Globus pallidus (tissue), 1 donor: ENCODE measurements at regions not wholly inside any gene's neighbourhood (a gene's known extent, or its start where the extent isn't known, plus 50 kb on each side); places are given as distances from the start of the nearest gene placed in this dataset.
A peak's percentile ranks its signal among the peaks of the same experiment; 100 is the strongest.
"Not testable (repeated sequence)": the region's sequence is repeated elsewhere in the genome, so short reads cannot be mapped to it uniquely, and the experiment has no call there.

Experiments used
- DNase-seq: peaks from one replicate; pipeline ENCODE4 v3.0.0-alpha.2; 2015; ENCODE audit warnings: low spot score

DNA sequence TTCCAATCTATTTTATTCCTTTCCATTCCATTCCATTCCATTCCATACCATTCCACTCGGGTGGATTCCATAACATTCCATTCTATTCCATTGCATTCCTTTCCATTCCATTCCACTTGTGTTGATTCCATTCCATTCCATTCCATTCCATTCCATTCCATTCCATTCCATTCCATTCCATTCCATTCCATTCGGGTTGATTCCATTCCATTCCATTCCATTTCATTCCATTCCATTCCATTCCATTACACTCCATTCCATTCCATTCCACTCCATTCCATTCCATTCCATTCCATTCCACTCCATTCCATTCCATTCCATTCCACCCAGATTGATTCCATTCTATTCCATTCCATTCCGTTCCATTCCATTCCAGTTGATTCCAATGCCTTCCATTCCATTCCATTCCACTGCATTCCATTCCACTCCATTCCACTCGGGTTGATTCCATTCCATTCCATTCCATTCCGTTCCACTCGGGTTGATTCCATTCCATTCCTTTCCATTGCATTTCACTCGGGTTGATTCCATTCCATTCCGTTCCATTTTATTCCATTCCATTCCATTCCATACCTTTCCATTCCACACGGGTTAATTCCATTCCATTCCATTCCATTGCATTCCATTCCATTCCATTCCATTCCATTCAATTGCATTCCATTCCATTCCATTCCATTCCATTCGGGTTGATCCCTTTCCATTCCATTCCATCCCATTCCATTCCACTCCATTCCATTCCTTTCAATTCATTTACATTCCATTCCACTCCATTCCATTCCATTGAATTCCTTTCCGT, 168.4 kb downstream of the CWH43 start:
- peak; percentile 74 for DNase-seq

GRCh38 chr4:49155270-49155669, 169.2 kb downstream of the CWH43 start:
- not testable (repeated sequence) for DNase-seq

DNA sequence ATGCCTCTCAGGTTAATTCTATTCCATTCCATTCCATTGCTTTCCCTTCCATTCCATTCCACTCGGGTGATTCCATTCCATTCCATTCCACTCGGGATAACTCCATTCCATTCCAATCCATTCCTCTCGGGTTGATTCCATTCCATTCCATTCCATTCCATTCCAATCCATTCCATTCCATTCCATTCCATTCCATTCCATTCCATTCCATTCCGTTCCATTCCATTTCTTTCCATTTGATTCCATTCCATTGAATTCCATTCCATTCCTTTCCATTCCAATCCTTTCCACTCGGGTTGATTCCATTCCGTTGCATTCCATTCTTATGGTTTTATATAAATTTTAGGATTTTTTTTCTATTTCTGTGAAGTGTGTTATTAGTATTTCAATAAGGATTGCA, 170.2 kb downstream of the CWH43 start:
- not testable (repeated sequence) for DNase-seq

GRCh38 chr4:49157630-49158029, 171.6 kb downstream of the CWH43 start:
- DNase-seq = not testable (repeated sequence)

DNA sequence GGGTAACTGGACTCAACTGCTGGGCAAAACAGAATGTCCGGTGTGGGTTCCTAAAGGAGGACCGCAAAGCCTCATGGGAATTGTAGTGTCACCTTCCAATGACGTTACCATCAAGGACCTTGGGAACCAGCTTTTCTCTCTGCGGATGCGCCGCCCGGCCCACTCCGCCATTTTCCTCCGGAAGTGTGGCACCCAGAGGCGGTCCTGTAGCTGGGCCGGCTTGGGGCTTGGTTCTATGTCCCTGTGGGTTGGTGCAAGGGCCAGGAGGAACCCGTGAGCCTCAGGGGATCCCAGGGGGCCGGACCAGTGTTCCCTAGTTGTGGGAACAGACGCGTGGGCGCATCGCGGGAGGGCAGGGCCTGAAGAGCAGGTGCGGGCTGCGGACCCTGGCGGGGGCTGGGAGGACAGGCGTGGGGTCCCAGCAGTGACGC, 175.1 kb downstream of the CWH43 start:
- not testable (repeated sequence) for DNase-seq

DNA sequence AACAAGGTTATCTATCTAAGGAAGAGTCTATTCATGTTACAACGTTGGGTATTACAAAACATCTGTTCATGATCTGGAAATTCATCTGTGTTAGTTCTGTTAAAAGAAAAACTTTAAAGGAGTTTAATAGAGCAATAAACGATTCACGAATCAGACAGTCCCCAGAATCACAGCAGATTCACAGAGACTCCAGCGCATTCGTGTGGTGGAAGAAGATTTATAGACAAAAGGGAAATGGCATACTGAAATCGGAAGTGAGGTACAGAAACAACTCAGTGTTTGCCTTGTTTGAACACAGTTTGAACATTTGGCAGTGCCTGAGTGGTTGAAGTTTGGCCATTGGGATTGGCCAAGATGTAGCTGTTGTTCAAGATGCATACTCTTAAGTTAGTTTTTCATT, 178.8 kb downstream of the CWH43 start:
- not testable (repeated sequence) for DNase-seq

- not testable (repeated sequence) for DNase-seq
These were observed 191.8 kb downstream of the CWH43 start for GRCh38 chr4:49177847-49178246.

GRCh38 chr4:49181088-49181487, 195.0 kb downstream of the CWH43 start:
- DNase-seq = not testable (repeated sequence)

GRCh38 chr4:49211396-49212194, 225.5 kb downstream of the CWH43 start:
- not testable (repeated sequence) for DNase-seq

DNA sequence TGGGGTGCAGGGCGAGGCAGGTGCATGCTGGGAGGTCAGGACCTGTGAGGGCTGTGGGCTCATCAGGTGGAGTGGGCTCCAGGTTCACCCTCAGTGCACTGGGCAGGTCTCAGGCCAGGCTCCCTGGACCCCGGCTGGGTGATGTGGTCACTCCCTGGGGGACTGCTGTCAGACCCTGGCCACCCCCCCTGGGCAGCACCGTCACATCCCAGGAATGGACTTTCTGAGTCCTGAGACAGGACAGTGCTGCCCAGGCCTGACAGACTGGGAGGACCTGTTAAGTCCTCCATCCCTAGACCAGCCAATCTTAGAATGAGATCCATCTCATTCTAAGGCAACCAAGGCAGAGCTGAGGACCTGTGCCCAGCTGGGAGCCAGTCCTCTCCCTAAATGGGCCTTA, 227.2 kb downstream of the CWH43 start:
- not testable (repeated sequence) for DNase-seq

GRCh38 chr4:49213750-49214149, 227.7 kb downstream of the CWH43 start:
- not testable (repeated sequence) for DNase-seq

- DNase-seq = not testable (repeated sequence)
These were observed 228.5 kb downstream of the CWH43 start for GRCh38 chr4:49214453-49215081.

GRCh38 chr4:49215082-49215479, 229.0 kb downstream of the CWH43 start:
- not testable (repeated sequence) for DNase-seq

DNA sequence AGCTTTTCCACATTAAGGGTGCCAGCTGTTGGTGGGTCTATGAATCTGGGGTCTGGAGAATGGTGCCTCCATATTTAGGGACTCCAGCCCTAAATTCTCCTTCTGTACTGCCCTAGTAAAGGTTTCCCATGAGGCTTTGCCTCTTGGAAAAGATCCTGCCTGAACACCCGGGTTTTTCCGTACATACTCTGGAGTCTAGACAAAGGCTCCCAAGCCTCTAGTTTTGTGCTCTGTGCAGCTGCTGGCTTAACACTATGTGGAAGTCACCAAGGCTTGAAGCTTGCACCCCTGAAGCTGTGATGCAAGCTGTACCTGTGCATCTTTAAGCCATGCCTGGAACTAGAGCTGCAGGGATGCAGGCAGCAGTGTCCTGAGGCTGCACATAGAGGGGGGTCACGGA, 230.5 kb downstream of the CWH43 start:
- not testable (repeated sequence) for DNase-seq

DNA sequence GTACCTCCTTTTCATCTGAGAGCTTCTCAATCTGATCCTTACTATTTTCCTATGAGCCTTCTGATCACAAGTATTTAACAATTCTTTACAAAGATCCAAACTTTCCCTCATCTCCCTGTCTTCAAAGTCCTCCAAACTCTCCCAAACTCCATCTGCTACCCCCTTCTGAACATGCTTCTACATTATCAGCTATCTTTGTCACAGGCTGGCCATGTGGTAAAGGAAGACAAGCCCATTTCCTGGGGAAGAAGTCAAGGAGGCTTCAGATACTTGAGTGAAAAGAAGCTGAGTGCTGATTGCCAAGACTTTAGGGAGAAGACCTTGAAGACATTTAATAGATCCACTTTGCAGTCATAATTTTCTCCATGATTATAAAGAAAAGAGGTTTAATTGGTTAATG, 231.4 kb downstream of the CWH43 start:
- DNase-seq = no peak

DNA sequence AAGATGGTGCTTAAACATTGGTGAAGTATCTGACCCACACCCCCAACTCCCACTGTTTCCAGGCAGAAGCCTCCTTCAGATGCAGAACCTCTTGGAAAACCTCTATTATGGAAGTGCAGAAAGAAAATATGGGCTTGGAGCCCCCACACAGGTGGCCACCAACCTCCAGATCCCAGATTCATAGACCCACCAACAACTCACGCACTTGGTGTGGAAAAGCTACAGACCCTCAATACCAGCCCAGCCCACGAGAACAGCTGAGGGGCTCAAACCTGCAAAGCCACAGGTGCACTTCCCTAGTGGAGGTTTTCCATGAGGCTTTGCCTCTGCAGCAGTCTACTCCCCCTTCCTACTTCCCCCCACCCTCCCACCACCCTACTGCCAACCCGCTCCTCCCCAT, 232.0 kb downstream of the CWH43 start:
- not testable (repeated sequence) for DNase-seq

DNA sequence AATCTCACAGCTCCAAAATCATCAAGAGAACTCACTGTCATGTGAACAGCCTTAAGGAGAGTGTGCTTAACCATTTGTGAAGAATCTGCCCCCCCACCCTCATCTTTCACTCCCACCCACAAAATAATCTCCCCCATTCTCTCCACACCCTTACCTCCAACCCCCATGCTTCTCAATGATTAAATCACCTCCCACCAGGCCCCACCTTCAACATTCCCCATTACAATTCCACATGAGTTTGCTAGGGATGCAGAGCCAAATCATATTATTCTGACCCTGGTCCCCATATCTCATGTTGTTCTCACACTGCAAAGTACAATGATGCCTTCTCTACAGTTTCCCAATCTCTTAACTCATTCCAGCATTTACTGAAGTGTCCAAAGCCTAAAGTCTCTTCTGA, 232.9 kb downstream of the CWH43 start:
- not testable (repeated sequence) for DNase-seq

GRCh38 chr4:49219489-49220225, 233.6 kb downstream of the CWH43 start:
- DNase-seq = not testable (repeated sequence)

DNA sequence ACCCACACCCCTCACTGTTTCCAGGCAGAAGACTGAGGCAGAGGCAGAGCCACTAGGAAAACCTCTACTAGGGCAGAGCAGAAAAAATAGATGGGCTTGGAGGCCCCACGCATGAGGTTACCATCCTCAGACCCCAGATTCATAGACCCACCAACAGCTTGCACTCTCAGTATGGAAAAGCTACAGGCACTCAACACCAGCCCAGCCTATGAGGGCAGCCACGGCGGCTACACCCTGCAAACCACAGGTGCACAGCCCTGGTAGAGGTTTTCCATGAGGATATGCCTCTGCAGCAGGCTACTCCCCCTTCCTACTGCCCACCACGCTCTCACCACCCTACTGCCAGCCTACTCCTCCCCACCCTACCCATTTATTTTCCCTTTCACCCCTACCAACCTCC, 235.1 kb downstream of the CWH43 start:
- no peak for DNase-seq

- not testable (repeated sequence) for DNase-seq
These were observed 236.7 kb downstream of the CWH43 start for GRCh38 chr4:49222810-49223209.

- DNase-seq = not testable (repeated sequence)
These were observed 240.3 kb downstream of the CWH43 start for GRCh38 chr4:49226216-49226866.
